Sigmoid colon (tissue), 4 donors: ENCODE measurements at regions not wholly inside any gene's neighbourhood (a gene's known extent, or its start where the extent isn't known, plus 50 kb on each side); places are given as distances from the start of the nearest gene placed in this dataset.

Experiments
- CTCF ChIP-seq, 4 experiments: fragments of 450-650 bp in 3 of 4; fragments of 200-600 bp in 1 of 4; IDR thresholded peaks; one replicate each; pipeline ENCODE4 v1.5.1; 2016 to 2019; ENCODE audit warnings: antibody characterized with exemption in 4 of 4, mild to moderate bottlenecking in 3 of 4, moderate library complexity in 2 of 4
- EP300 ChIP-seq, 4 donors: sonication (generic); formaldehyde crosslinking; IDR thresholded peaks; one replicate each; pipeline ENCODE4 v1.6.1; 2017; ENCODE audit warnings: antibody characterized with exemption in 4 of 4
- POLR2A ChIP-seq, 2 donors: fragments of 450-650 bp; IDR thresholded peaks; one replicate each; pipeline ENCODE4 v1.6.1; 2016; ENCODE audit warnings: antibody characterized with exemption in 2 of 2, mild to moderate bottlenecking in 2 of 2, moderate library complexity in 2 of 2
- POLR2AphosphoS5 ChIP-seq, 4 donors: sonication (generic); formaldehyde crosslinking; IDR thresholded peaks; one replicate each; pipeline ENCODE4 v1.6.1; 2017; ENCODE audit warnings: antibody characterized with exemption in 4 of 4

GRCh38 chr7:42403831-42404230 is 166.8 kb upstream of the GLI3 start:
- TF ChIP-seq CTCF (IDR thresholded peaks at IDR 0.05), result no peak
- no peak for TF ChIP-seq POLR2AphosphoS5 (IDR thresholded peaks at IDR 0.05)
- TF ChIP-seq POLR2A (IDR thresholded peaks at IDR 0.05), result no peak
- TF ChIP-seq EP300 (IDR thresholded peaks at IDR 0.05), result no peak
